Activated T-cell treated with anti-CD3 and anti-CD28 coated beads, Interleukin-2, amount 50 U/mL, for 48 hours (primary cell): ENCODE measurements at regions not wholly inside any gene's neighbourhood (a gene's known extent, or its start where the extent isn't known, plus 50 kb on each side); places are given as distances from the start of the nearest gene placed in this dataset.

Experiments used
- DNase-seq, 2 experiments: peaks; one replicate each; pipeline ENCODE4 v3.0.0-alpha.2; 2020

DNA sequence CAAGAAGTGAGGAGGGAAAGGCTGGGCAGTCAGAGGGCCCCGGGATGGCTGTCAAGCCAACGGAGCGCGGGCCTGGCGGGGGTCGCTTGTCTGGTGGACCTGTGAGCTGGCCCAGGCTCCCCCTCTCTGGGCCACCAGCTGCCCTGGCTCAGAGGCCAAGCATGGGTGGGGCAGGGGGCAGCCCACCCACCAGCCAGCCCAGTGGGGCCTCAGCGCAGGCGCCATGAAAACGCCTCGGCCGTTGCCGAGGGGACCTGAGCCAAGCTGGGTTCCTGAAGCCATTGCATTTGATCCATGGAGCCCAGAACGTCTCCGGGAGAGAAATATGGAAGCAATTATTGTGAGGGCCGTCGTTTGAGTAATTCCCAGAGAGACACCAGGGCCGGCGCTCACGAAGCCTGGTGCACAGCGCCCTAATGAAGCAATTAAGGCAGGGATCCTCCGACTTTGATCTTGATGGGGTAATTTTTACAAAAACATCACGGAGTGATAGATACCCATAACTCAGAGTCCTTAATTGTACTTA, 90.5 kb upstream of the TTC34 start:
- DNase-seq = no peak

DNA sequence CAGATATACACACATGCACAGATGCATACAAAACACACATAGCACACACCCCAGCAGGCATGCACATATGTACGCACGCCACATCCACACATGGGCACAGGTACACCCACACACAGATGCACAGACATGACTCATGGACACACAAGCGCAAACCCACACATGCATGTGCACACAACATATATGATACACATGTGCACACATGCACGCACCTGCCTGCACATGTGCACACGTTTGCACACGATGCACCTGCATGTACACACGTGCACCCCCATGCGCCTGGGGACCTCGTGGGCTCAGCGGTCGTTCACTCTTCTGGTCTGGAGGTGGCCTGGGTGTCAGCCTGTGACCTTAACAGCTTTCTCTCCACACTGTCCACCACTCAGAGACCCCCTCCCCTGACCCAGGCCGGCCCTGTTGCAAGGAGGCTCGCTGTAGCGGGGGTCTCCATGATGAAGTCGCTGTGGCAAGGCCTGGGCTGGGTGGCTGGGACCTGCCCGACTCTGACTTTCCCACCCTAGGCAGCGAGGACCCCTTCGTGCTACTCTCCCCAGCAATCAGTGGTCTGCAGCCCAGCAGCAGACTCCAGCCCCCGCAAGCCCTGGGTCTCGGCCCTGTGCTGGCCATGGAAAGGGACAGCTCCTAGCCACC, 92.1 kb upstream of the TTC34 start:
- no peak for DNase-seq

- DNase-seq = peak; percentile 22 to 23
Observed at GRCh38 chr1:2894381-2895041, 93.0 kb upstream of the TTC34 start.

GRCh38 chr1:2896824-2897223, 95.3 kb upstream of the TTC34 start:
- no peak for DNase-seq

GRCh38 chr1:2903226-2903625, 101.7 kb upstream of the TTC34 start:
- DNase-seq = no peak

DNA sequence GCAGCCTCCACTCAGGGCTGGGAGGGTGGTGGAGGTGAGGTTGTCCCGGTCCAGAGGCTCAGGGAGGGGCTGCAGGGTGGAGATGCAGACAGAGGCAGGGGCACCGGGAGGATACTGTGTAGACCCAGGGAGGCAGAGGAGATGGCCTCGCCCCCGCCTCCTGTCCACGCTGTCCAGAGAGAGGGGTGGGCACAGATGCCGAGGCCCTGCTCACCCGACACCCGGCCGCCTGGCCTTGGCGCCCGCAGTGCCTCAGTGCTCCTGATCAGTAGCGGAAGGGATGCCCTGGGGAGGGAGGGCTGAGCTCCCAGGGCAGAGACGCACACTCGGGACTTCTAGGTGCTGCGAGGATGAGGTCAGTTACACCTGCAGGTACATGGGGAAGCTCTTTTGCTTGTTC, 102.7 kb upstream of the TTC34 start:
- no peak for DNase-seq

DNA sequence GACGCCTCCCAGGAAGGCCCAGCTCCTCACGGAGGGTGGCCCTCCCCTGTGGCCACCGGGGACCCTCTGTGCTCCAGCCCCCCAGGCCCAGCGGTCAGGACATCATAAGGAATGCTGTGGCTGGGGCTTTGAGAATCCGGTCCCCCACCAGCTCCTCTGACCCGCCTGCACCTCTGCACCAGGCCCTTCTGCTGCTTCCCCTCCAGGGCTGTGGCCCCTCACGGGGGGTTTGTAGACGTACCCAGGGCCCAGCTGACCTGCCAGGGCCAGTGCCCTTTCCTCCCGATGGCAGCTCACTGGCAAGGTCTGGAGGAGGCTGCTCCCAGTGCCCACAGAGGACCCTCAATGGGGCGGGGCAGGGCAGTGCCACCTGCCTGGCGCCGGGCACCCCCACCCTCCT, 103.9 kb upstream of the TTC34 start:
- DNase-seq = no peak

DNA sequence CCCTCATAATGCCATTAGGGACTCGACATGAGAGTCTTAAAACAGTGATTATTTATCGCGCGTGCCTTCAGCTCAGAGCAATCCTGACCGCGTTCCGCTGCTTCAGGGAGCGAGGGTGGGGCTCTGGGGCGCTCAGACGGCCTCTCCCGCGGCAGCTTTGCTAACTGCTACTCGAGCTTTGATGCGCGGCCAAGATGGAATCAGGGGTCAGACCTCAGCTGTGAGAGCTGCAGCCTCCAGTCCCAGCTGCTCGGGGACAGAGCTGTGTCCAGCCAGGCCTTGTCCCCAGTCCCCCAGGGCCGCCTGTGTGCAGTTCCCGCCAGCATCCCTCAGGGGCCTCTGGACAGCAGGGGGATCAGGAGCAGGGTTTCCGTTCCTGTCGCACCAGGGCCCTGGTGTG, 104.6 kb upstream of the TTC34 start:
- no peak for DNase-seq

- DNase-seq = no peak
Observed at GRCh38 chr1:2906620-2907019, 105.1 kb upstream of the TTC34 start.

DNA sequence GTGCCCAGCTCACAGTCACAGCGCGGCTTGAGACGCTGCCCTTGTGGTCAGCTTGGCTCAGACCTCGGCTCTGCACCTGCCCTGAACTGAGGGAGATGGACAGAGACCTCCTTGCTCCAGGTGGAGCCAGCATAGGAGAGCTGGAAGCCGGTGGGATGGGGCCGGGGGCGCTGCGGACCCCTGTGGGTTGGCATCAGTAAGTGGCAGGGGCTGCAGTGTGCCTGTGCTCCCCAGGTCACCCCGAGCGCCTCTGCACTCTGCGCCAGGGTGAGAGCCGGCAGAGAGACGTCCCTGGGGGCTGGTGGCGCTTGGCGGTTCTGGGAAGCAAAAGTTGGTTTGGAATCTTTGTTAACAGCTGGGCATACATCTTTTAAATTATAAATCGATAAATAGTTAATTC, 105.6 kb upstream of the TTC34 start:
- DNase-seq = no peak

- no peak for DNase-seq
Observed at GRCh38 chr1:2908081-2908480, 106.6 kb upstream of the TTC34 start.

DNA sequence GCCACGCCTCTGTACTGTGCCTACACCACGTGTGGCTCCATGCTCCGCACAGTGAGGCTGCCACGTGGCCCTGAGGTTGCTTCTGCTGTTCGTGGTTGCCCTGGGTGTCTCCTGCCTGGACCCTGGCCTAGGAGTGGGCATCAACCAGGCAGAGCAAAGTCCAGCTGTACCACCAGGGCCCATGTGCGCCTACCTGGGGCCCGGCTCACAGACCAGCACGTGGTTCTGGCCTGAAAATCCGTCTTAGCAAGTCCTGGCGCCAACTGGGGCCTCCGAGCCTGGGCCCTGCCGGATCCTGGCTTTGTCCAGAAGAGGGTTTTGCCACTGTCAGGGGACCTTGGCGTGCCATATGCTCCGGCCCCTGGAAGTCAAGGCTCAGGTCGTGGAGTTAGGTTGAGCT, 107.1 kb upstream of the TTC34 start:
- DNase-seq = no peak

GRCh38 chr1:2909797-2910196, 108.3 kb upstream of the TTC34 start:
- DNase-seq = no peak

DNA sequence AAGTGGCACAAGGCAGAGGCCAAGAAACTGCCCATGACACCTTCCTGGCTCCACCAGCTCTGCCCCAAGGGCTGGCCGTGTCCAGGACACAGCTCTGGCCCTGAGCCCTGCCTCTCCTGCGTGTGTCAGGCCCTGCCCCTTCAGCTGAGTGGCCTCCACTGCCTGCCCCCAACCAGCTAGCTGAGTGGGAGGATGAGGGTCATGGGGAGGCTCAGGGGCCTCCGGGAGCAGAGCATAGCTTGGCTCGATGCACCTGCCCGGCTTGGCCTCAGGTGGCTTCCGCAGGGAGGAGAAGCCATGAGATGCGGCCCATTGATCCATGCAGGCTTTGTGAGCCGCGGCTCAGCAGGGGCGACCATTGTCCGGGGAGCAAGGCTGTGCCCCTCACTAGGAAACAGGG, 108.7 kb upstream of the TTC34 start:
- DNase-seq = no peak

DNA sequence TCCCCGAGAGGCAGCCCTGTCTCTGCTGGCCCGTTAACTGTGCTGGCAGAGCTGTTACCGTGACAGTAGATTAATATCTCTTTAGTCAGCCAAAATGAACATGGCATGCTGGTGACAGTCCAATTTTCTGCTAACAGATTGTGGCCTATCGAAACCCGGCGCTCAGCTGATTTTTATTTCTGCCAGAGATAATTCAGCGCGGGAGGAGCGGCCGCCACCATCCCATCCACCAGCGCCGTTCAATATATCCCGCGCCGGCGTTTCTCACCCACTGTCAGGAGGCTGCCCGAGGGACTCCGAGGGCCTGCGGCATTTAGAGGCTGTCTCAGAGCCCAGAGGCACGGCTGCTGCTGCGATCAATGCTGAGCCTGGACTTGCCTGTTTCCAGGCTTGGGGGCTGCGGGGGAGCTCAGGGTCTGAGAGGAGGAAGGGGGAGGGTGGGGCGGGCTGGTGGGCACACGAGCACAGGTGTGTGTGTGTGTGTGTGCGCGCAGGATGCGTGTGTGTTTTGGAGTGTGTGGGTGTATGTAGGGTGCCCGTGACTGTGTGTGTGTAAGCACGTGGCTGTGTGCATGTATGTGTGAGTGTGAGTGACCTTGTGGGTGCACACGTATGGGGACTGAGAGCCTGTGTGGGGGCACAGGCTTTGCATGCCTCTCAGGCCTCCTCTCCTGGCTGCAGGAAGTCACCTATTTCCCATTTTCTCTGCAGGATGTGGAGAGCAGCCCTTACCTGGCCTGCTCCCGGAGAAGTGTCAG, 109.7 kb upstream of the ACTRT2 start:
- no peak for DNase-seq

DNA sequence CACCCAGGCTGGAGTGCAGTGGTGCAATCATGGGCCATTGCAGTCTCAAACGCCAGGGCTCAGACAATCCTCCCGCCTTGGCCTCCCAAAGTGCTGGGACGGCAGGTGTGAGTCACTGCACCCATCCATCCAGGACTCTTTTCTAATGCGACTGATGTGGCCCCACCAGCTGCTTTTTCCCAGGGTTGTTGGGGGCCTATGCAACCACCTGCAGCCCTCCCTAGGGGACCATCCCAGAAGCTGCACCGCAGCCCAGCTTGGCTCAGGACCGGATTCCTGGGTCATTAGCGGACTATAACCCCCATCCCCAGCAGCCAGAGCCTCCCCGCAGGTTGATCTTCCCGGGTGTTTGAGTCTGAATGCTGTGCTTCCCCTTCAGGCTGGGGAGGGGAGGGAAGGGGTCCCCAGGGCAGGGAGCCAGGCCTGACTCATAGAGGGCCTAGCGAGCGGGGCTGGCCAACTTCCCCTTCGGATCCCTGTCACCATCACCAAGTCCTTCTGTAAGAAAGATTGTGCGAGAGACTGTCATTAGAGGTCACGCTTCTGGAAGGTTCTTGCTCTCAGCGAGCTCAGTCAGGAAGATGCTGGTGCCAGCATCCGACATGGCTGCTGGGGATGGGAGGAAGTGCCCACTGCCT, 108.7 kb upstream of the ACTRT2 start:
- no peak for DNase-seq

DNA sequence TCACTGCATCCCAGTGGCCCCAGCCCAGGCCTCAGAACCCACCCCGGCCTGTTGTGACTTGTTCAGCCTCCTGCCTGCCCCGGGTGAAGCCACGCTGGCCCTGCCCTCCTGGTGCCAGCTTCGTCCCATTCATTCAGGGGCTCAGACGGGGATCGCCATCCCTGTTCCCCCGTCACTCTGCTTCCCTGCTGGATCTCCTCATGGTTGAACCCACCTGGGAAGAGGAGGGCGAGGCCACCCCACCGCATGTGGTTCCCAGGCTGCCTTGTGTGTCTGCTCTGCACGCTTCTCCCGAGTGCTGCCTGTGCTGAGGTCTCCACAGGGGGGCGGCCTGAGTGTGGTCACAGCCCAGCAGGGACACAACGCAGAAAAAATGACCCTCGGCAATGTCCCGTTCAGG, 108.2 kb upstream of the ACTRT2 start:
- DNase-seq = no peak

DNA sequence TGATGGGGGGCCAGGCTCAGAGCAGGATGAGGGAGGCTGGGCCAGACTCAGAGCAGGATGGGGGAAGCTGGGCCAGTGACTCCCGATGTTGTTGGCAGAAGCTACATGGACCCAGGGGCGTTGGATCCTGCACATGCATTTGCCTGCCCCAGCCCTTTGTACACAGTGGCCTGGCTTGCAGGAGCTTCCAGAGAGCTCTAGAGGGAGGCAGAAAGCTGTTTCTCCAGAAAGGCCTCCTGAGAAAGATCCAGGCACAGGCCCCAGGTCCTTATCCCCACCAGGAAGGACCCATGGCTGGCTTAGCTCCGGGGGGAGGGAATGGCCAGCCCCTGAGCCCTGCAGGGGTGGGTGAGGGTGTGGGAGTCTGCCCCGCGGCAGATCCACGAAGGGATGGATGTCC, 106.6 kb upstream of the ACTRT2 start:
- DNase-seq = no peak

DNA sequence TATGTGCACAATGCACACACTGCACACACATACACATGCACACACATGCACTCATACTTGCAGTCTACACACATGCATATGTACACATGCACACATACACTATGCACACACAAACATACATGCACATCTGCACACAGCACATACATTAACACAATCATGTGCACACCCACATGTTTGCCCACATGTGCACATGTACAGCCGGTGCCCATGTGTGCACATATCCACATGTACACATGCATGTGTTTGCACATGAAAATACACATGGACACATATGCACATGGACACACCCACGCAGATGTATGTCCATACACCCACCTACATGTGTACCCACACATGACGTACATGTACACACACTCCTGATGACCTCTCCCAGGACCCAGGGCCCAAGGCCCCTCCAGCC, 105.1 kb upstream of the ACTRT2 start:
- DNase-seq = no peak

- no peak for DNase-seq
Observed at GRCh38 chr1:2916706-2917105, 104.6 kb upstream of the ACTRT2 start.

DNA sequence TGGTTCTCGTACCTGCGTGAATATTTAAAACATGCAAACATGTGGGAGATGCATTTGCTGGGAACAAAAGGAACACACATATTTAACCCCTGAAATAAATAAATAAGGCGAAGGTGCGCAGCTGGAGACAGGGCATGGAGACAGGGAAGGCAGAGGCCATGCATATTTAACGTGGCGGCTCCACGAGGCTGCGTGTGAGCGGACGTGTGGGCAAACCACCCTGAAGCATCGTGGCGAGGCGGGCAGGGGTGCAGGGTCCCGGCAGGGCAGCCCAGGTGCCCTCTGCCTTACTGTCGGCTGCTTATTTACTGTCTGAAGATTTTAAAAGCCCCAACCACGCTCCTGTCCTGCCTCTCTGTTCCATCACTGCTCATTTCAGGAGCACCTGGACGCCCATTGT, 104.0 kb upstream of the ACTRT2 start:
- no peak for DNase-seq

- DNase-seq = no peak
Observed at GRCh38 chr1:2918441-2918840, 102.8 kb upstream of the ACTRT2 start.

DNA sequence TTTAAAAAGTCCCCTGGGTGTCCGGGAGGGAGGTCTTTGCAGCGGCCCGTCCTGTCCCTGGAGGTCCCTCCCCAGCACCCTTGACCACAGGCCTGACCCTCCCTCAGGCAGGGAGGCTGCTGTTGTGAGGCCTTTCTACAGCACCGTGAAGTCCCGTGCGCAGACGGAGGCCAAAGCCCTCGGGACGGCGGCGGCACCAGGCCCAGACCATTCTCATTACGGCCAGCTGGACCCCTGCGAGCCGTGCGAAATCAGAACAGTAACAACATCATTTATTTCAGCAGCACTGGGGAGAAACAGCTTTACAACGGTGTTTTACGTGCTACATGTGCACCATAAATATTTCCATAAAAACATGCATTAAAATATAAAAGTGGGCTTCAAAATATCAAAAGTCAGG, 101.4 kb upstream of the ACTRT2 start:
- DNase-seq = no peak
